ENCODE measurements at regions not wholly inside any gene's neighbourhood (a gene's known extent, or its start where the extent isn't known, plus 50 kb on each side); places are given as distances from the start of the nearest gene placed in this dataset.
A peak's percentile ranks its signal among the peaks of the same experiment; 100 is the strongest.
"Not testable (repeated sequence)": the region's sequence is repeated elsewhere in the genome, so short reads cannot be mapped to it uniquely, and the experiment has no call there.

DNA sequence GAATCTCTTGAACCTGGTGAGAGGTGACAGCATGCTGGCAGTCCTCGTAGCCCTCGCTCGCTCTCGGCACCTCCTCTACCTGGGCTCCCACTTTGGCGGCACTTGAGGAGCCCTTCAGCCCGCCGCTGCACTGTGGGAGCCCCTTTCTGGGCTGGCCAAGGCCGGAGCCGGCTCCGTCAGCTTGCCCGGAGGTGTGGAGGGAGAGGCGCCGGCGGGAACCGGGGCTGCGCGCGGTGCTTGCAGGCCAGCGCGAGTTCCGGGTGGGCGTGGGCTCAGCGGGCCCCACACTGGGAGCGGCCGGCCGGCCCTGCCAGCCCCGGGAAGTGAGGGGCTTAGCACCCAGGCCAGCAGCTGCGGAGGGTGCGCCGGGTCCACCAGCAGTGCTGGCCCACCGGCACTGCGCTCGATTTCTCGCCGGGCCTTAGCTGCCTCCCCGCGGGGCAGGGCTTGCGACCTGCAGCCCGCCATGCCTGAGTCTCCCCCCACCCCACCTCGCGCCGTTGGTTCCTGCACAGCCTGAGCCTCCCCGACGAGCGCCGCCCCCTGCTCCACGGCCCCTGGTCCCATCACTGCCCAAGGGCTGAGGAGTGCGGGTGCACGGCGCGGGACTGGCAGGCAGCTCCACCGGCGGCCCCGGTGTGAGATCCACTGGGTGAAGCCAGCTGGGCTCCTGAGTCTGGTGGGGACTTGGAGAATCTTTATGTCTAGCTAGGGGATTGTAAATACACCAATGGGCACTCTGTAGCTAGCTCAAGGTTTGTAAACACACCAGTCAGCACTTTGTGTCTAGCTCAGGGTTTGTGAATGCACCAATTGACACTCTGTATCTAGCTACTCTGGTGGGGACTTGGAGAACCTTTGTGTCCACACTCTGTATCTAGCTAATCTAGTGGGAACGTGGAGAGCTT, 328.3 kb upstream of the KLF4 start:
- H3K27me3 ChIP-seq (ENCODE audit: control insufficient read depth in 2 of 2, insufficient read depth in 2 of 2, low read length in 2 of 2); H3K79me2 ChIP-seq (ENCODE audit: insufficient read depth, low read length); H3K9me3 ChIP-seq (replicated peaks in 1 of 2; ENCODE audit: control insufficient read depth in 1 of 2, insufficient read depth in 1 of 2, low read length in 2 of 2); DNase-seq; H3K4me3 ChIP-seq (replicated peaks in 1 of 3; ENCODE audit: low read depth in 2 of 3, low read length in 3 of 3); H3K36me3 Mint-ChIP-seq; H3K27me3 Mint-ChIP-seq (ENCODE audit: low read depth in 3 of 3); H3K4me2 ChIP-seq (replicated peaks; ENCODE audit: extremely low read depth, low read length, poor library complexity, severe bottlenecking); H2AFZ ChIP-seq (ENCODE audit: insufficient read depth, low read depth, low read length, poor library complexity, severe bottlenecking); H3K9ac ChIP-seq (ENCODE audit: insufficient read depth, low read length, poor library complexity, severe bottlenecking); H4K20me1 ChIP-seq (ENCODE audit: insufficient read depth, low read length); intact Hi-C loops (cut with micrococcal nuclease); H3K27ac ChIP-seq (ENCODE audit: low read depth in 1 of 2, low read length in 2 of 2); H3K36me3 ChIP-seq (replicated peaks in 1 of 2; ENCODE audit: control insufficient read depth in 1 of 2, insufficient read depth in 2 of 2, low read length in 2 of 2); H3K4me3 Mint-ChIP-seq: not testable (repeated sequence)
- Mint-ChIP-seq H3K9me3 (peaks cover 1 to 18% (median 11%) of the 10 kb centered on the region in 7 donors), H3K27ac (peak overlapping the region in 1 of 7 donors; percentile 52), H3K4me1 (peaks cover 17% of the 10 kb centered on the region)
- WGBS (ENCODE audit: insufficient coverage): 94% methylated on average over 47 of the region's 55 CpGs
- H3K4me1 ChIP-seq (ENCODE audit: control insufficient read depth in 1 of 2, insufficient read depth in 2 of 2, low read length in 2 of 2): peaks cover 7 to 15% of the 10 kb centered on the region in 2 donors

DNA sequence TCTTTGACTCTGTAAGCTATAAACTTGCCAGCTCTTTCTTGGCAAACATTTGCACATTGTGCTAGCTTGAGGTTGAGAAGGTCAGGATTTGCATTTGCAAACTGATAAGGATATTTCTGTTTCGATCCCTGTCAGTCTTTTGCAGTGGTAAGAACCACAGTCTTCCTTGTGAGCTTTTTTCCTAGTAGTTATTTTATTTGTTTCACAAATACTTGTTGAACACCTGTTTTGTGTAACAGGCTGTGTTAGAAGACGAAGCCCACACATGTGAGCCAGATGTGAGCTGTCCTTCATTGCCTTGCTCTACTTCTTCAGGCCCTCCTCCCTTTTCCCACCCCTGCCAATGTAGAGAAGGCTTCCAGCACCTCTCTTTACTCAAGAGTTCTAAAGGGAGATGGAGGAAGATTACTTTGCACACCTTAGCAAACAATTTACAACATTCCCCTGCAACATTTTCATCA, 327.0 kb upstream of the KLF4 start:
- no peaks in the 10 kb centered on the region for H4K20me1 ChIP-seq (ENCODE audit: insufficient read depth, low read length)
- no peak overlapping the region for H2AFZ ChIP-seq (ENCODE audit: insufficient read depth, low read depth, low read length, poor library complexity, severe bottlenecking)
- H3K27ac ChIP-seq (ENCODE audit: low read depth in 1 of 2, low read length in 2 of 2): no peak overlapping the region
- DNase-seq: no peak
- no peaks in the 10 kb centered on the region for H3K27me3 ChIP-seq (ENCODE audit: control insufficient read depth in 2 of 2, insufficient read depth in 2 of 2, low read length in 2 of 2)
- peaks cover 15% of the 10 kb centered on the region for H3K4me1 Mint-ChIP-seq
- H3K27me3 Mint-ChIP-seq (ENCODE audit: low read depth in 3 of 3): peaks cover 0 to 2% (median 0%) of the 10 kb centered on the region in 3 donors
- TF ChIP-seq, protein P1, sequence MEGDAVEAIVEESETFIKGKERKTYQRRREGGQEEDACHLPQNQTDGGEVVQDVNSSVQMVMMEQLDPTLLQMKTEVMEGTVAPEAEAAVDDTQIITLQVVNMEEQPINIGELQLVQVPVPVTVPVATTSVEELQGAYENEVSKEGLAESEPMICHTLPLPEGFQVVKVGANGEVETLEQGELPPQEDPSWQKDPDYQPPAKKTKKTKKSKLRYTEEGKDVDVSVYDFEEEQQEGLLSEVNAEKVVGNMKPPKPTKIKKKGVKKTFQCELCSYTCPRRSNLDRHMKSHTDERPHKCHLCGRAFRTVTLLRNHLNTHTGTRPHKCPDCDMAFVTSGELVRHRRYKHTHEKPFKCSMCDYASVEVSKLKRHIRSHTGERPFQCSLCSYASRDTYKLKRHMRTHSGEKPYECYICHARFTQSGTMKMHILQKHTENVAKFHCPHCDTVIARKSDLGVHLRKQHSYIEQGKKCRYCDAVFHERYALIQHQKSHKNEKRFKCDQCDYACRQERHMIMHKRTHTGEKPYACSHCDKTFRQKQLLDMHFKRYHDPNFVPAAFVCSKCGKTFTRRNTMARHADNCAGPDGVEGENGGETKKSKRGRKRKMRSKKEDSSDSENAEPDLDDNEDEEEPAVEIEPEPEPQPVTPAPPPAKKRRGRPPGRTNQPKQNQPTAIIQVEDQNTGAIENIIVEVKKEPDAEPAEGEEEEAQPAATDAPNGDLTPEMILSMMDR (IDR thresholded peaks at IDR 0.05): no peak
- intact Hi-C loops (cut with micrococcal nuclease): no loop called here
- no peaks in the 10 kb centered on the region for H3K36me3 ChIP-seq (replicated peaks in 1 of 2; ENCODE audit: control insufficient read depth in 1 of 2, insufficient read depth in 2 of 2, low read length in 2 of 2)
- H3K79me2 ChIP-seq (ENCODE audit: insufficient read depth, low read length): no peaks in the 10 kb centered on the region
- peaks cover 2 to 22% (median 12%) of the 10 kb centered on the region in 7 donors for H3K9me3 Mint-ChIP-seq
- WGBS (ENCODE audit: insufficient coverage): no CpG with 5 or more reads among the region's 2 CpGs
- no peak overlapping the region for H3K4me3 Mint-ChIP-seq
- H3K4me1 ChIP-seq (ENCODE audit: control insufficient read depth in 1 of 2, insufficient read depth in 2 of 2, low read length in 2 of 2): peaks cover 7 to 14% of the 10 kb centered on the region in 2 donors
- peaks cover 0 to 6% of the 10 kb centered on the region in 2 donors for H3K36me3 Mint-ChIP-seq
- no peak overlapping the region for H3K4me2 ChIP-seq (replicated peaks; ENCODE audit: extremely low read depth, low read length, poor library complexity, severe bottlenecking)
- no peak overlapping the region for H3K4me3 ChIP-seq (replicated peaks in 1 of 3; ENCODE audit: low read depth in 2 of 3, low read length in 3 of 3)
- H3K9me3 ChIP-seq (replicated peaks in 1 of 2; ENCODE audit: control insufficient read depth in 1 of 2, insufficient read depth in 1 of 2, low read length in 2 of 2): peaks cover 5 to 7% of the 10 kb centered on the region in 2 donors
- H3K9ac ChIP-seq (ENCODE audit: insufficient read depth, low read length, poor library complexity, severe bottlenecking): no peak overlapping the region
- H3K27ac Mint-ChIP-seq: no peak overlapping the region

Data from CD14-positive monocyte (primary cell).